OCI-LY7 (cell line): ENCODE measurements at regions not wholly inside any gene's neighbourhood (a gene's known extent, or its start where the extent isn't known, plus 50 kb on each side); places are given as distances from the start of the nearest gene placed in this dataset.

Source experiments
- BruUV-seq: library from RNA; stranded (reverse); fragments of 400-500 nt; replicated peaks from 2 replicates; lab custom pipeline; 2021; lab: Mats Ljungman, UMichigan
- CTCF ChIA-PET: fragments of 300-600 bp; sonication (Branson Sonifier 250); formaldehyde crosslinking; loops from one replicate; lab custom pipeline; 2022; ENCODE audit warnings: antibody characterized with exemption; ENCODE audit not compliant: unreplicated experiment; lab: Charles Lee
- POLR2A ChIA-PET: fragments of 300-600 bp; sonication (Branson Sonifier 250); formaldehyde crosslinking; loops from one replicate; lab custom pipeline; 2022; ENCODE audit warnings: antibody characterized with exemption; lab: Charles Lee
- DNase-seq: peaks from one replicate; pipeline ENCODE4 v3.0.0-alpha.2; 2015; ENCODE audit warnings: low spot score
- H2AFZ ChIP-seq: fragments of 200-600 bp; sonication (generic), shearing (Covaris generic); 2 replicates; pipeline ENCODE4 v1.6.1; 2014; ENCODE audit warnings: mild to moderate bottlenecking, antibody characterized with exemption, low read length, moderate library complexity
- H3K27ac ChIP-seq: fragments of 200-600 bp; sonication (generic); 2 replicates; pipeline ENCODE4 v1.5.1; 2014; ENCODE audit warnings: mixed run types, low read depth, mild to moderate bottlenecking, moderate library complexity, low read length, inconsistent platforms; ENCODE audit not compliant: poor library complexity, severe bottlenecking
- H3K36me3 ChIP-seq: fragments of 200-600 bp; sonication (generic); 2 replicates; pipeline ENCODE4 v1.6.1; 2014; ENCODE audit warnings: mild to moderate bottlenecking, antibody characterized with exemption, low read length, moderate library complexity, mixed read lengths; ENCODE audit not compliant: insufficient read depth
- H3K4me1 ChIP-seq: fragments of 200-600 bp; sonication (generic); 2 replicates; pipeline ENCODE4 v1.5.1; 2014; ENCODE audit warnings: mild to moderate bottlenecking, low read length; ENCODE audit not compliant: insufficient read depth, poor library complexity, severe bottlenecking
- H3K4me2 ChIP-seq: fragments of 200-600 bp; sonication (generic); 2 replicates; pipeline ENCODE4 v1.6.1; 2014; ENCODE audit warnings: mild to moderate bottlenecking, low read length
- H3K4me3 ChIP-seq: fragments of 200-600 bp; sonication (generic); 2 replicates; pipeline ENCODE4 v1.5.1; 2014; ENCODE audit warnings: mild to moderate bottlenecking, low read depth, low read length; ENCODE audit not compliant: poor library complexity, severe bottlenecking
- H3K79me2 ChIP-seq: fragments of 200-600 bp; sonication (generic); 2 replicates; pipeline ENCODE4 v1.6.1; 2016; ENCODE audit warnings: low read depth, mild to moderate bottlenecking, low read length, moderate library complexity, mixed read lengths; ENCODE audit not compliant: insufficient read depth
- H3K9me2 ChIP-seq: fragments of 200-600 bp; sonication (generic); 2 replicates; pipeline ENCODE4 v1.6.1; 2016; ENCODE audit warnings: mild to moderate bottlenecking, low read length, mixed read lengths; ENCODE audit not compliant: insufficient read depth
- H3K9me3 ChIP-seq: fragments of 200-600 bp; sonication (generic); 2 replicates; pipeline ENCODE4 v1.6.1; 2014; ENCODE audit warnings: mild to moderate bottlenecking, mixed run types, low read length, mixed read lengths
- H4K20me1 ChIP-seq: fragments of 200-600 bp; sonication (generic); 2 replicates; pipeline ENCODE4 v1.6.1; 2014; ENCODE audit warnings: mild to moderate bottlenecking, antibody characterized with exemption, low read length, moderate library complexity, mixed read lengths; ENCODE audit not compliant: insufficient read depth
- EZH2phosphoT487 ChIP-seq: fragments of 200-600 bp; sonication (generic); IDR thresholded peaks from 2 replicates; pipeline ENCODE4 v1.6.1; 2018; ENCODE audit warnings: low read depth, borderline replicate concordance, mild to moderate bottlenecking, mixed run types, antibody characterized with exemption, low read length, moderate library complexity, mixed read lengths
- intact Hi-C: fragments of 100-400 bp; cut with micrococcal nuclease; formaldehyde crosslinking; loops from one replicate; pipeline ENCODE4 v1.10.0; 2022; ENCODE audit not compliant: unreplicated experiment
- TF ChIP-seq, protein P1 (sequence below): fragments of 200-600 bp; sonication (generic); conservative IDR thresholded peaks from 2 replicates; pipeline ENCODE4 v1.5.1; 2014; ENCODE audit warnings: mild to moderate bottlenecking, antibody characterized with exemption, low read length, moderate library complexity, mixed read lengths

DNA sequence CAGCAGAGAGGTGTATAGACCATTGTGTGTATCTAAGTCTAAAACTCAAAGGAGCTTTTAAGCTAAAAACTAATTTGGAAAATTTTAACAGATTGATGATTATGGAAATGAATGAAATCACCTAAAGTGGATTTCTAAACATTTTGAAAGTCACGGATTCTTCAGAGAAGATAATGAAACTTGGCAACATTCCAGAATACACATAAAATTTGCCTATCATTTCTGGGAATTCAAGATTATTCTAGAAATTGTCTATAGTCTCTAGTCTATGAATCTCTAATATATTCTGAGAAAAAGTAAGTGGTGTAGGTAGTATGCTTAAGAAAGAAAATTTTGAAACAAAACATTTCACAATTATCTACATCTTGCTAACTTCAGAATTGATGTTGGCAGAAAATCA, 1117.9 kb upstream of the CNTN5 start:
- Histone ChIP-seq H3K9me3 (no peaks in the 10 kb centered on the region), H3K79me2 (no peaks in the 10 kb centered on the region), H3K4me2 (no peak overlapping the region), H3K27ac (no peak overlapping the region), H2AFZ (no peak overlapping the region), H3K9me2 (no peaks in the 10 kb centered on the region), H3K4me1 (no peaks in the 10 kb centered on the region), H3K36me3 (no peaks in the 10 kb centered on the region), H3K4me3 (no peak overlapping the region), H4K20me1 (no peaks in the 10 kb centered on the region)
- intact Hi-C loops = no loop called here
- no peak for DNase-seq
- ChIA-PET CTCF (no interaction called here), POLR2A (no interaction called here)
- no peak for TF ChIP-seq EZH2phosphoT487
- TF ChIP-seq, protein P1, sequence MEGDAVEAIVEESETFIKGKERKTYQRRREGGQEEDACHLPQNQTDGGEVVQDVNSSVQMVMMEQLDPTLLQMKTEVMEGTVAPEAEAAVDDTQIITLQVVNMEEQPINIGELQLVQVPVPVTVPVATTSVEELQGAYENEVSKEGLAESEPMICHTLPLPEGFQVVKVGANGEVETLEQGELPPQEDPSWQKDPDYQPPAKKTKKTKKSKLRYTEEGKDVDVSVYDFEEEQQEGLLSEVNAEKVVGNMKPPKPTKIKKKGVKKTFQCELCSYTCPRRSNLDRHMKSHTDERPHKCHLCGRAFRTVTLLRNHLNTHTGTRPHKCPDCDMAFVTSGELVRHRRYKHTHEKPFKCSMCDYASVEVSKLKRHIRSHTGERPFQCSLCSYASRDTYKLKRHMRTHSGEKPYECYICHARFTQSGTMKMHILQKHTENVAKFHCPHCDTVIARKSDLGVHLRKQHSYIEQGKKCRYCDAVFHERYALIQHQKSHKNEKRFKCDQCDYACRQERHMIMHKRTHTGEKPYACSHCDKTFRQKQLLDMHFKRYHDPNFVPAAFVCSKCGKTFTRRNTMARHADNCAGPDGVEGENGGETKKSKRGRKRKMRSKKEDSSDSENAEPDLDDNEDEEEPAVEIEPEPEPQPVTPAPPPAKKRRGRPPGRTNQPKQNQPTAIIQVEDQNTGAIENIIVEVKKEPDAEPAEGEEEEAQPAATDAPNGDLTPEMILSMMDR = no peak
- BruUV-seq = no TSS peak

DNA sequence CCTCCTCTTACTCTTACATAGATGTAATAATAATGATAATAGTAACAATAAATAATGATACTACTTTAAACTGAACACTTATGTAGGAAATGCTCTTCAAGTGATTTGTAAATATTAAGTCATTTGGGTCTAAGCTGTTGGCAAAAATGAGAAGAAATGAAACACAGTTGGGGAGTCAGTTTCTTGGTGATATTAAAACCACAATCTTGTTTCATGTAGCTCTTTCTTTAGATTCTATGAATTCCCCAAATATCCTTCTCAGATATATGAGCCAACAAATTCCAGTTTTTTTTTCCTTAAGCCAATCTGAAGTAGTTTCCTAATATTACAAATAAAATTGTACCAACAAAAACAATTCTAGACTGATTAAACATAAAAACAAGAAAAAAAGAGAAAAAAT, 1115.6 kb upstream of the CNTN5 start:
- CTCF ChIA-PET = no interaction called here
- Histone ChIP-seq H2AFZ (no peak overlapping the region), H3K9me2 (no peaks in the 10 kb centered on the region), H4K20me1 (no peaks in the 10 kb centered on the region), H3K4me2 (no peak overlapping the region), H3K27ac (no peak overlapping the region), H3K4me3 (no peak overlapping the region), H3K9me3 (no peaks in the 10 kb centered on the region), H3K4me1 (no peaks in the 10 kb centered on the region), H3K36me3 (no peaks in the 10 kb centered on the region), H3K79me2 (no peaks in the 10 kb centered on the region)
- intact Hi-C loops = no loop called here
- no peak for DNase-seq
- no peak for TF ChIP-seq EZH2phosphoT487
- TF ChIP-seq, protein P1 = no peak
- no TSS peak for BruUV-seq
- POLR2A ChIA-PET = no interaction called here

- no peaks in the 10 kb centered on the region for H3K9me3 ChIP-seq
- no peak overlapping the region for H3K27ac ChIP-seq
- intact Hi-C loops = no loop called here
- DNase-seq = no peak
- no peak overlapping the region for H3K4me3 ChIP-seq
- ChIA-PET POLR2A (no interaction called here), CTCF (no interaction called here)
- no peaks in the 10 kb centered on the region for H3K79me2 ChIP-seq
- no peak overlapping the region for H2AFZ ChIP-seq
- BruUV-seq = no TSS peak
- no peak overlapping the region for H3K4me2 ChIP-seq
- TF ChIP-seq, protein P1 = no peak
- TF ChIP-seq EZH2phosphoT487 = no peak
- H3K36me3 ChIP-seq = no peaks in the 10 kb centered on the region
- H3K9me2 ChIP-seq = no peaks in the 10 kb centered on the region
- H3K4me1 ChIP-seq = no peaks in the 10 kb centered on the region
- H4K20me1 ChIP-seq = no peaks in the 10 kb centered on the region
These were observed 1115.1 kb upstream of the CNTN5 start for GRCh38 chr11:97905671-97906070.
